PC-3 (cell line): ENCODE measurements at regions not wholly inside any gene's neighbourhood (a gene's known extent, or its start where the extent isn't known, plus 50 kb on each side); places are given as distances from the start of the nearest gene placed in this dataset.

Experiments
- EZH2 ChIP-seq: fragments of 300-600 bp; sonication (generic); IDR thresholded peaks from one replicate; pipeline ENCODE4 v1.6.1; 2017; ENCODE audit warnings: antibody characterized with exemption, mild to moderate bottlenecking, low read length; ENCODE audit not compliant: unreplicated experiment
- EZH2phosphoT487 ChIP-seq: fragments of 300-600 bp; sonication (generic); IDR thresholded peaks from 2 replicates; pipeline ENCODE4 v1.6.1; 2018; ENCODE audit warnings: mild to moderate bottlenecking, antibody characterized with exemption, low read length, borderline replicate concordance
- TF ChIP-seq, protein P1 (sequence below): fragments of 300-600 bp; sonication (generic); conservative IDR thresholded peaks from 2 replicates; pipeline ENCODE4 v1.5.1; 2017; ENCODE audit warnings: antibody characterized with exemption, low read depth, mild to moderate bottlenecking, low read length

DNA sequence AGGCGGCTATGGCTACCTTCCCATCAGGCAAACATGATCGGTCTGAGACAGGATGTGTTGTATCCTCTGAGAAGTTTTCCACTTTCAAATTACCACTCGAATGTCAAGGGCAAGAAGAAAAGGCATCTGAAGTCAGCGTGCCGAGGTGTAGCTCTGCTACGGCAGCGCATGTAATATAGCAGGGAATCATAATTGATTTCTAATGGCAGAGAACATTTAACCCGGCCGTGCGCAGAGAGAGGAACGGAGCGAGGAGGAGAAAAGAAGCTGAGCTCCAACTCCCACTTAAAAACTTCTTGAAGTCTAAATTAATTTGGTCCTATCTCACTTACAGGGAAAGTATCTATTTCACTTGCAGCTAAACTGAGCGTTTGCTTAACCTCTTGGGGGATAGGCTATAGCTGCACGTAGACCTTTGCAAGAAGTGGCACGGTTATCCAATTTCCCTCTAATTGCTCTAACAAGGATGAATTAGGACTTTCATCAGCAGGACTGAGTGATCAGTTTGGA lies 137.3 kb upstream of the KIRREL3 start:
- TF ChIP-seq, protein P1, sequence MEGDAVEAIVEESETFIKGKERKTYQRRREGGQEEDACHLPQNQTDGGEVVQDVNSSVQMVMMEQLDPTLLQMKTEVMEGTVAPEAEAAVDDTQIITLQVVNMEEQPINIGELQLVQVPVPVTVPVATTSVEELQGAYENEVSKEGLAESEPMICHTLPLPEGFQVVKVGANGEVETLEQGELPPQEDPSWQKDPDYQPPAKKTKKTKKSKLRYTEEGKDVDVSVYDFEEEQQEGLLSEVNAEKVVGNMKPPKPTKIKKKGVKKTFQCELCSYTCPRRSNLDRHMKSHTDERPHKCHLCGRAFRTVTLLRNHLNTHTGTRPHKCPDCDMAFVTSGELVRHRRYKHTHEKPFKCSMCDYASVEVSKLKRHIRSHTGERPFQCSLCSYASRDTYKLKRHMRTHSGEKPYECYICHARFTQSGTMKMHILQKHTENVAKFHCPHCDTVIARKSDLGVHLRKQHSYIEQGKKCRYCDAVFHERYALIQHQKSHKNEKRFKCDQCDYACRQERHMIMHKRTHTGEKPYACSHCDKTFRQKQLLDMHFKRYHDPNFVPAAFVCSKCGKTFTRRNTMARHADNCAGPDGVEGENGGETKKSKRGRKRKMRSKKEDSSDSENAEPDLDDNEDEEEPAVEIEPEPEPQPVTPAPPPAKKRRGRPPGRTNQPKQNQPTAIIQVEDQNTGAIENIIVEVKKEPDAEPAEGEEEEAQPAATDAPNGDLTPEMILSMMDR: no peak
- TF ChIP-seq EZH2phosphoT487 (no peak), EZH2 (no peak)
